DND-41 (cell line): ENCODE measurements at regions not wholly inside any gene's neighbourhood (a gene's known extent, or its start where the extent isn't known, plus 50 kb on each side); places are given as distances from the start of the nearest gene placed in this dataset.

Experiments
- EZH2 ChIP-seq: IDR thresholded peaks from 3 replicates; pipeline ENCODE4 v1.6.1; 2012; ENCODE audit warnings: borderline replicate concordance, low read depth, mild to moderate bottlenecking, moderate library complexity, low read length, inconsistent platforms; ENCODE audit not compliant: severe bottlenecking
- TF ChIP-seq, protein P1 (sequence below): IDR thresholded peaks from 2 replicates; pipeline ENCODE4 v1.5.1; 2012; ENCODE audit warnings: borderline replicate concordance, low read length, moderate library complexity, mild to moderate bottlenecking; ENCODE audit not compliant: poor library complexity, severe bottlenecking; ENCODE audit errors: extremely low read depth

DNA sequence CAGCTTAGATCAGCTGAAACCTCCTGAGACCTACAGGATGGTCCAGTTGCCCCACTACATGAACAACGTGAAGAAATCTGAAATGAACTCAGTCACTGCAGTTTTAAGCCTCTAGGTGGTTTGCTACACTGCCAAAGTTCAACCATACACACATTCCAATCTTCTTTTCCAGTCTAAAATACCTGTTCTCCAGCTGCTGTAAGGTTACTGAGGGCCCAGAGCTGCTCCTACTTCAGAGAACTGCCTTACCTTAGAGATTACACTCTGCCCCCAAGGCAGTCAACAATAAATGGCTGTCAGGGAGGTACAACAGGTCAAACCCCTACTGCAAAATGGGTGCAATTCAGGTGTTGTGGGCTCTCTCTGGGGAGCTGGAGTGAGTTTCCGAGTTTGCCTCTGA, 154.1 kb upstream of the MIR17HG start:
- TF ChIP-seq, protein P1, sequence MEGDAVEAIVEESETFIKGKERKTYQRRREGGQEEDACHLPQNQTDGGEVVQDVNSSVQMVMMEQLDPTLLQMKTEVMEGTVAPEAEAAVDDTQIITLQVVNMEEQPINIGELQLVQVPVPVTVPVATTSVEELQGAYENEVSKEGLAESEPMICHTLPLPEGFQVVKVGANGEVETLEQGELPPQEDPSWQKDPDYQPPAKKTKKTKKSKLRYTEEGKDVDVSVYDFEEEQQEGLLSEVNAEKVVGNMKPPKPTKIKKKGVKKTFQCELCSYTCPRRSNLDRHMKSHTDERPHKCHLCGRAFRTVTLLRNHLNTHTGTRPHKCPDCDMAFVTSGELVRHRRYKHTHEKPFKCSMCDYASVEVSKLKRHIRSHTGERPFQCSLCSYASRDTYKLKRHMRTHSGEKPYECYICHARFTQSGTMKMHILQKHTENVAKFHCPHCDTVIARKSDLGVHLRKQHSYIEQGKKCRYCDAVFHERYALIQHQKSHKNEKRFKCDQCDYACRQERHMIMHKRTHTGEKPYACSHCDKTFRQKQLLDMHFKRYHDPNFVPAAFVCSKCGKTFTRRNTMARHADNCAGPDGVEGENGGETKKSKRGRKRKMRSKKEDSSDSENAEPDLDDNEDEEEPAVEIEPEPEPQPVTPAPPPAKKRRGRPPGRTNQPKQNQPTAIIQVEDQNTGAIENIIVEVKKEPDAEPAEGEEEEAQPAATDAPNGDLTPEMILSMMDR, result no peak
- no peak for TF ChIP-seq EZH2
